Fibroblast of lung (primary cell): ENCODE measurements at regions not wholly inside any gene's neighbourhood (a gene's known extent, or its start where the extent isn't known, plus 50 kb on each side); places are given as distances from the start of the nearest gene placed in this dataset.
A peak's percentile ranks its signal among the peaks of the same experiment; 100 is the strongest.

ENCODE experiments used
- DNase-seq, 2 donors: peaks; one replicate each; pipeline versions ENCODE4 v3.0.0 to v3.0.0-alpha.2; 2010; ENCODE audit warnings: low read depth in 2 of 2
- H2AFZ ChIP-seq: 2 replicates; pipeline ENCODE4 v1.5.1; 2012; ENCODE audit warnings: low read length, control low read depth, inconsistent platforms
- H3K27ac ChIP-seq: 2 replicates; pipeline ENCODE4 v1.5.1; 2011; ENCODE audit warnings: low read length, control low read depth; ENCODE audit not compliant: insufficient read depth
- H3K27me3 ChIP-seq: 2 replicates; pipeline ENCODE4 v1.5.1; 2011; ENCODE audit warnings: mild to moderate bottlenecking, low read length; ENCODE audit not compliant: control insufficient read depth, insufficient read depth
- H3K36me3 ChIP-seq: 2 replicates; pipeline ENCODE4 v1.5.1; 2011; ENCODE audit warnings: low read length; ENCODE audit not compliant: control insufficient read depth, insufficient read depth
- H3K4me1 ChIP-seq: 2 replicates; pipeline ENCODE4 v1.5.1; 2011; ENCODE audit warnings: low read length; ENCODE audit not compliant: control insufficient read depth, insufficient read depth; ENCODE audit errors: extremely low read depth
- H3K4me2 ChIP-seq: 2 replicates; pipeline ENCODE4 v1.5.1; 2011; ENCODE audit warnings: low read length, control low read depth; ENCODE audit not compliant: insufficient read depth; ENCODE audit errors: extremely low read depth
- H3K4me3 ChIP-seq, 4 experiments: fragments of 200-600 bp in 1 of 4; sonication (generic) in 1 of 4; replicated peaks in 1 of 4; 2 replicates each; pipeline ENCODE4 v1.5.1; 2011 to 2016; ENCODE audit warnings: low read length in 4 of 4, low read depth in 3 of 4, mild to moderate bottlenecking in 3 of 4, control low read depth in 2 of 4, inconsistent platforms in 1 of 4, mixed read lengths in 1 of 4; ENCODE audit not compliant: insufficient read depth in 1 of 4; ENCODE audit errors: control extremely low read depth in 1 of 4
- H3K79me2 ChIP-seq: 2 replicates; pipeline ENCODE4 v1.5.1; 2012; ENCODE audit warnings: mild to moderate bottlenecking, low read length, inconsistent platforms; ENCODE audit not compliant: control insufficient read depth, insufficient read depth
- H3K9ac ChIP-seq: 2 replicates; pipeline ENCODE4 v1.5.1; 2011; ENCODE audit warnings: mild to moderate bottlenecking, low read length, control low read depth; ENCODE audit not compliant: insufficient read depth
- H3K9me3 ChIP-seq: 2 replicates; pipeline ENCODE4 v1.5.1; 2012; ENCODE audit warnings: low read depth, low read length; ENCODE audit not compliant: control insufficient read depth, insufficient read depth
- H4K20me1 ChIP-seq: 2 replicates; pipeline ENCODE4 v1.5.1; 2011; ENCODE audit warnings: low read length; ENCODE audit not compliant: control insufficient read depth, insufficient read depth; ENCODE audit errors: extremely low read depth
- CTCF ChIP-seq, 2 donors: IDR thresholded peaks in 1 of 2; conservative IDR thresholded peaks in 1 of 2; 1 replicate in 1 of 2; 2 replicates in 1 of 2; pipeline ENCODE4 v1.5.1; 2011 to 2012; ENCODE audit warnings: low read length in 2 of 2, control low read depth in 1 of 2, inconsistent platforms in 1 of 2, low read depth in 1 of 2, mild to moderate bottlenecking in 1 of 2
- EZH2 ChIP-seq: IDR thresholded peaks from 2 replicates; pipeline ENCODE4 v1.5.1; 2012; ENCODE audit warnings: low read length, control low read depth, mild to moderate bottlenecking; ENCODE audit errors: missing control alignments

- DNase-seq, result peak; percentile 49 to 82
- Histone ChIP-seq H2AFZ (no peak overlapping the region), H3K4me1 (no peaks in the 10 kb centered on the region), H3K4me2 (no peak overlapping the region), H3K79me2 (no peaks in the 10 kb centered on the region), H3K27ac (peak overlapping the region; percentile 49), H4K20me1 (no peaks in the 10 kb centered on the region), H3K9ac (no peak overlapping the region), H3K4me3 (no peak overlapping the region), H3K27me3 (no peaks in the 10 kb centered on the region), H3K36me3 (no peaks in the 10 kb centered on the region), H3K9me3 (no peaks in the 10 kb centered on the region)
- TF ChIP-seq EZH2 (no peak), CTCF (conservative IDR thresholded peaks at IDR 0.05 in 1 of 2, IDR thresholded peaks at IDR 0.05 in 1 of 2; ENCODE audit: low read depth in 1 of 2, low read length in 2 of 2) (no peak)
Measured at GRCh38 chr2:199100326-199101110, 357.2 kb downstream of the SATB2 start.

GRCh38 chr2:199092419-199092818 is 365.3 kb downstream of the SATB2 start:
- TF ChIP-seq EZH2 (no peak), CTCF (conservative IDR thresholded peaks at IDR 0.05 in 1 of 2, IDR thresholded peaks at IDR 0.05 in 1 of 2; ENCODE audit: low read depth in 1 of 2, low read length in 2 of 2) (no peak)

GRCh38 chr2:199085261-199085660 is 372.5 kb downstream of the SATB2 start:
- no peak overlapping the region for H3K4me3 ChIP-seq
- no peaks in the 10 kb centered on the region for H3K36me3 ChIP-seq
- no peaks in the 10 kb centered on the region for H3K4me1 ChIP-seq
- H3K79me2 ChIP-seq, result no peaks in the 10 kb centered on the region
- H3K9ac ChIP-seq, result no peak overlapping the region
- H2AFZ ChIP-seq, result no peak overlapping the region
- H3K4me2 ChIP-seq, result no peak overlapping the region
- no peaks in the 10 kb centered on the region for H4K20me1 ChIP-seq
- peak; percentile 47 to 66 for DNase-seq
- H3K9me3 ChIP-seq, result no peaks in the 10 kb centered on the region
- no peak overlapping the region for H3K27ac ChIP-seq
- H3K27me3 ChIP-seq, result no peaks in the 10 kb centered on the region
- TF ChIP-seq CTCF (conservative IDR thresholded peaks at IDR 0.05 in 1 of 2, IDR thresholded peaks at IDR 0.05 in 1 of 2; ENCODE audit: low read depth in 1 of 2, low read length in 2 of 2) (no peak), EZH2 (no peak)

More at GRCh38 chr2:199092419-199092818, 365.3 kb downstream of the SATB2 start:
- Histone ChIP-seq H3K9me3 (no peaks in the 10 kb centered on the region), H3K4me2 (no peak overlapping the region), H3K4me3 (no peak overlapping the region), H3K4me1 (no peaks in the 10 kb centered on the region), H3K9ac (no peak overlapping the region), H3K27me3 (no peaks in the 10 kb centered on the region), H3K79me2 (no peaks in the 10 kb centered on the region), H2AFZ (no peak overlapping the region), H3K36me3 (no peaks in the 10 kb centered on the region), H4K20me1 (no peaks in the 10 kb centered on the region), H3K27ac (no peak overlapping the region)
- DNase-seq, result no peak
